Stomach smooth muscle (tissue), 2 donors: ENCODE measurements at regions not wholly inside any gene's neighbourhood (a gene's known extent, or its start where the extent isn't known, plus 50 kb on each side); places are given as distances from the start of the nearest gene placed in this dataset.

Source experiments
- H3K27ac ChIP-seq: one replicate; pipeline ENCODE4 v1.7.0; 2013; ENCODE audit warnings: mild to moderate bottlenecking, low read length, inconsistent platforms
- H3K27me3 ChIP-seq, 2 donors: one replicate each; pipeline ENCODE4 v1.7.0; 2013; ENCODE audit warnings: low read length in 2 of 2; ENCODE audit not compliant: insufficient read depth in 2 of 2, control insufficient read depth in 1 of 2
- H3K36me3 ChIP-seq, 2 donors: one replicate each; pipeline ENCODE4 v1.7.0; 2013; ENCODE audit warnings: low read length in 2 of 2; ENCODE audit not compliant: control insufficient read depth in 2 of 2, insufficient read depth in 2 of 2
- H3K4me1 ChIP-seq: one replicate; pipeline ENCODE4 v1.7.0; 2013; ENCODE audit warnings: low read length; ENCODE audit not compliant: control insufficient read depth, insufficient read depth
- H3K4me3 ChIP-seq, 2 donors: one replicate each; pipeline ENCODE4 v1.7.0; 2013; ENCODE audit warnings: low read length in 2 of 2
- H3K9ac ChIP-seq, 2 donors: one replicate each; pipeline ENCODE4 v1.7.0; 2013; ENCODE audit warnings: low read length in 2 of 2, mild to moderate bottlenecking in 1 of 2
- H3K9me3 ChIP-seq, 2 donors: one replicate each; pipeline ENCODE4 v1.7.0; 2013; ENCODE audit warnings: low read length in 2 of 2; ENCODE audit not compliant: control insufficient read depth in 2 of 2
- donor health status: healthy.
- donor health status: Pancreatic carcinoma.

DNA sequence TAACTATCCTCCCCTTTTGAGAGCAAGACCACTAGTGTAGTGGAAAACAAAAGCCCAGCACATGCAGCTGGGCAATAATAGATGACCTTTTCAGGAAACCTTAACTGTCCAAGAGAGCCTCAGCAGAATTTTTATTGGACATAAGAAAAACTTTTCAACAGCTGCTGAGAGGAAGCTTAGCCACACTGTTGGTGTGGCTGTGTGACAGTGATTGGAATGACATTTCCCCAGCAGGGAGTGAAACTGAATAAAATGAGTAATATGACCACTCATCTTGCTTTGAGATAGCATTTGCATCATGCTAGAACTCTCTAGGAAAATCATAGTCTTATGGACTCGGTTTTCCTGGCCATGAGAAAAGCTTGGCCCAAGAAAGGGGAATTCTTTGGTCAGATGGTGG lies 687.8 kb downstream of the SLCO4C1 start:
- no peak overlapping the region for H3K4me3 ChIP-seq
- no peaks in the 10 kb centered on the region for H3K27me3 ChIP-seq
- H3K9ac ChIP-seq = no peak overlapping the region
- no peak overlapping the region for H3K27ac ChIP-seq
- H3K9me3 ChIP-seq = peaks cover 0 to 3% of the 10 kb centered on the region in 2 donors
- H3K36me3 ChIP-seq = no peaks in the 10 kb centered on the region
- no peaks in the 10 kb centered on the region for H3K4me1 ChIP-seq

DNA sequence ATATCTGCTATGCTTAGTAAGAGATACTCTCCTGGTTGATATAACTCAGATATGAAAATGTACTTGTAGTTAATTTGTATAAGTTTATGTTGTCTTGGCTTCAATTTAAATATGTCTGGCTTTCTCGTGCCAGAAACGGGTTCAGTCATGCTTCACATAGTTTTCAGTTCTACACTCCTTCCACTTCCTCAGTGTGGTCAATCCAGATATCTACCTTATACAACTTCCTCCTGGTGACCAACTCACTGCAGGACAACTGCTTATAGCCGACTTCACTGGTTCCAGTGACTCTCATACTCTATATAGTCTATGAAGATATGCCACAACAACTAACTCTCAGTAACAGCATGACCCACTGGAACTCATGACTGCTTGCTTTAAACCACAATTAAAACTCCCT lies 690.4 kb downstream of the SLCO4C1 start:
- Histone ChIP-seq H3K9ac (no peak overlapping the region), H3K4me3 (no peak overlapping the region), H3K27me3 (no peaks in the 10 kb centered on the region), H3K27ac (no peak overlapping the region), H3K9me3 (no peaks in the 10 kb centered on the region), H3K36me3 (no peaks in the 10 kb centered on the region), H3K4me1 (no peaks in the 10 kb centered on the region)

DNA sequence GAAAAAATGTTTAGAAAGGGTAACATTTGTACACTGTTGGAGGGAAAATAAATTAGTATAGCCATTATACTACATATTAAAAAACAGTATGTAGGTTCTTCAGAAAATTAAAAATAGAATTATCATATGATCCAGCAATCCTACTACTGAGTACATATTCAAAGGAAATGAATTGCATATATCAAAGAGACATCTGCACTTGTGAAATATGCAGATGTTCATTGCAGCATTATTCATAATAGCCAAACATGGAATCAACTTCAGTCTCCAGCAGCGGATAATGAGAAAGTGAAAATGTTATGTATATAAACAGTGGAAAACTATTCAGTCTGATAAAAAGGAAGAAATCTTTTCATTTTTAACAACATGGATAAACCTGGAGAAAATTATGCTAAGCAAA lies 695.5 kb downstream of the SLCO4C1 start:
- Histone ChIP-seq H3K9me3 (no peaks in the 10 kb centered on the region), H3K9ac (no peak overlapping the region), H3K36me3 (no peaks in the 10 kb centered on the region), H3K4me1 (no peaks in the 10 kb centered on the region), H3K27ac (no peak overlapping the region), H3K27me3 (no peaks in the 10 kb centered on the region), H3K4me3 (no peak overlapping the region)

DNA sequence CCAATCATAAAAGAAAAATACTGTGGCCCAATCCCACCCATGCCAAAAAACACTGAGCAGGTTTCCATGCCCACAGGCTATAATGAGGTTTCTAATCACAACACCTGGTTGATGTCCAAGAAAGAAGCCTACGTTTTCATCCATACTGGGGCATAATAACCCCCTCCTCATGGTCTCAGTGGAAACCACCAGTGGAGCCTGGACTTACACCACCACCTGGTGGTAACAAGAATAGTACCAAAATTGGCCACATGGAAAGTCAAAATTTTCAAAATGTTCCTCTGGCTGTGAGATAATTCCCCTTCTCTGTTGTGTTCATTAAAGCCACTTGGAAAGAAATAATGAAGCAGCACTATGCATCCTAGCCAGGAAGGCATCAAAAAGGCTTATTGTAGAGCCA lies 687.3 kb upstream of the ST8SIA4 start:
- Histone ChIP-seq H3K9ac (no peak overlapping the region), H3K4me1 (no peaks in the 10 kb centered on the region), H3K36me3 (no peaks in the 10 kb centered on the region), H3K4me3 (no peak overlapping the region), H3K27ac (no peak overlapping the region), H3K27me3 (no peaks in the 10 kb centered on the region), H3K9me3 (peaks cover 0 to 8% of the 10 kb centered on the region in 2 donors)

DNA sequence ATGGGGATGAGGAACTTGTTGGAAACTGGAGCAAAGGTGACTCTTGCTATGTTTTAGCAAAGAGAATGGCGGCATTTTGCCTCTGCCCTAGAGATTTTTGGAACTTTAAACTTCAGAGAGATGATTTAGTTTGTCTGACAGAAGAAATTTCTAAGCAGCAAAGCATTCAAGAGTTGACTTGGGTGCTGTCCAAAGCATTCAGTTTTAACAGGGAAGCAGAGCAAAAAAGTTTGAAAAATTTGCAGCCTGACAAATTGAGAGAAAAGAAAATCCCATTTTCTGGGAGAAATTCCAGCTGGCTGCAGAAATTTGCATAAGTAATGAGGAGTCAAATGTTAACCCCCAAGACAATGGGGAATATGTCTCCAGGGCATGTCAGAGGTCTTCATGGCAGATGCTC lies 682.3 kb upstream of the ST8SIA4 start:
- H3K9ac ChIP-seq = no peak overlapping the region
- no peaks in the 10 kb centered on the region for H3K36me3 ChIP-seq
- no peak overlapping the region for H3K27ac ChIP-seq
- H3K27me3 ChIP-seq = no peaks in the 10 kb centered on the region
- no peaks in the 10 kb centered on the region for H3K9me3 ChIP-seq
- H3K4me1 ChIP-seq = no peaks in the 10 kb centered on the region
- no peak overlapping the region for H3K4me3 ChIP-seq

DNA sequence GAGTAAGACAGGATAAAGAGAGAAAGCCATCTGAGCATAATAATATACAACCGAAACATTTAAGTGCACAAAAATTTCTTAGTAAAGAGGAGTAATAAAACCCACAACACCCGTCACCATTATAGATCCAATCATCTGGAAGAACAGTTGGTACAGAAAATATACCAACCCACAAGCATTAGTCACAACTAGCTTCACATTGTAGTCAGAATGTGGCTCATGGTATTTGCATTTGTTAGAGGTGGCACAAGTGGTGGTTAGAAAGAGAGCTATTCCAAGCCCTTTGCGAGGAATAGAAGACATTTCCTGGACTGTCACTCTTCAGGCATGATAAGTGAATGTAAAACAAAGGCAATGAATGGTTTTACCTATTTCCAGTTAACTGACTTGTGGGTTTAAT lies 677.5 kb upstream of the ST8SIA4 start:
- H3K27me3 ChIP-seq = no peaks in the 10 kb centered on the region
- no peaks in the 10 kb centered on the region for H3K4me1 ChIP-seq
- no peak overlapping the region for H3K27ac ChIP-seq
- no peak overlapping the region for H3K9ac ChIP-seq
- H3K4me3 ChIP-seq = no peak overlapping the region
- no peaks in the 10 kb centered on the region for H3K9me3 ChIP-seq
- no peaks in the 10 kb centered on the region for H3K36me3 ChIP-seq

DNA sequence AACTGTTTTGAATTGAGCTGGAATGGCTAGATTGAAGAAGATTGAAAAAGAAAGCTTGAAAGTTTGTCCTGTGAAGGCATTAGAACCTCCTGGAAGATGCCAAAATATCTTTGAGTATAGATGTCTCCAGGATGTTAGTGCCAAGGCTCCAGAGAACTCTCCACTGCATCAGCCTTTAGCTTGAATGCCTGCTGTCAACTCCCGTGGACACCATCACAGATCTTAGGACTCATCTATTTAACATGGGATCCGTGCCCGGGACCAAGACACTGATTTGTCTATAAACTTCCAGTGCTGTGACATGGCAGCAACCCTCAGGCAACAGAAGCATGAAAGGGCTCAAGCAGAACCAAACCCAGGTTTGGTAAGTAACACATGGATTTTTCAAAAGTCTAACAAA lies 670.9 kb upstream of the ST8SIA4 start:
- no peak overlapping the region for H3K4me3 ChIP-seq
- no peak overlapping the region for H3K9ac ChIP-seq
- H3K27me3 ChIP-seq = no peaks in the 10 kb centered on the region
- no peak overlapping the region for H3K27ac ChIP-seq
- no peaks in the 10 kb centered on the region for H3K4me1 ChIP-seq
- no peaks in the 10 kb centered on the region for H3K36me3 ChIP-seq
- no peaks in the 10 kb centered on the region for H3K9me3 ChIP-seq

DNA sequence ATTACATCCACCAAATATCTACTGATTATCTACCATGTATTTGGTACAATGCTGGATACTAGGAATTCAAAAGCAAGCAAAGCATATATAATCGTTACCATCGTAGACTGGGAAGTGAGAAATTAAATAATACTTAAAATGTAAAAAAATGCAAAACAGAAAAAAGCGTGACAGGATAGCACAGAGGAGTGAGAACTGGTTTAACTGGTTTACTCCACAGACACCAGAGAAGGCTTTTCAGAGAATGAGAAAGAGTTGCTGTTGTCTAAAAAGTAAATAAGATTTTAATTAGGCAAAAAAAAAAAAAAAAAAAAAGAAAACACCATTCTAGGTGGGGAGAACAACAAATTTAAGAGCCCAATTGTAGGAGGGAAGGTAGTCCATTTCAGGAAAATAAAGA lies 657.9 kb upstream of the ST8SIA4 start:
- Histone ChIP-seq H3K9me3 (no peaks in the 10 kb centered on the region), H3K4me3 (no peak overlapping the region), H3K27ac (no peak overlapping the region), H3K9ac (no peak overlapping the region), H3K27me3 (no peaks in the 10 kb centered on the region), H3K36me3 (no peaks in the 10 kb centered on the region), H3K4me1 (no peaks in the 10 kb centered on the region)

DNA sequence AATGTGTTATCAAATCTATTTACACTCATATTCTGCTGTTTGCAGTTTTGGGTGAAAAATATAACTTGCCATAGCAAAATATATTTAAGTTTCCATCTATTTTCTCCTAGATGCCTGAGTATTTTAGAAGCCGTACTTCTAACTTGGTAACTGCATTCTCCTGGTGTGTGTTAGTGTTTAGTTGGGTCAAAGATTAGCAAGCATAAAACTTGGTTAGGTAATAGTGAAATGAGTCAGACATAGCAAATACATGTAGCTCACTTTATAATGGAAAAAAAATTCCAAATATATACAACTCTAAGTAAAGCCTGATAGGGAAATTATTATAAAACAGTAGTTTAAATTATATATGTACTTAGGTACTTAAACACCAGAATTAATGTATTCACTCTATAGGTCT lies 640.7 kb upstream of the ST8SIA4 start:
- no peaks in the 10 kb centered on the region for H3K9me3 ChIP-seq
- H3K9ac ChIP-seq = no peak overlapping the region
- H3K36me3 ChIP-seq = no peaks in the 10 kb centered on the region
- H3K4me1 ChIP-seq = no peaks in the 10 kb centered on the region
- no peak overlapping the region for H3K27ac ChIP-seq
- no peak overlapping the region for H3K4me3 ChIP-seq
- no peaks in the 10 kb centered on the region for H3K27me3 ChIP-seq

DNA sequence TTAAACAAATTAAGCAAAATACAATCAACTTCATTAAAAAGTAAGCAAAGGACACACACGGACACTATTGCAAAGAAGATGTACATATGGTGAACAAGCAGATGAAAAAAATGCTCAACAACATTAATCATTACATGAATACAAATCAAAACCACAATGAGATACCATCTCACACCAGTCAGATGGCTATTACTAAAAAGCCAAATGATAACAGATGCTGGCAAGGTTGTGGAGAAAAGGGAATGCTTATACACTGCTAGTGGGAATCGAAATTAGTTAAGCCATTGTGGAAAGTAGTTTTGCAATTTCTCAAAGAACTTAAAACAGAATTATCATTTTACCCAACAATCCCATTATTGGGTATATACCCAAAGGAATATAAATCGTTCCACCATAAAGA lies 636.2 kb upstream of the ST8SIA4 start:
- no peak overlapping the region for H3K27ac ChIP-seq

DNA sequence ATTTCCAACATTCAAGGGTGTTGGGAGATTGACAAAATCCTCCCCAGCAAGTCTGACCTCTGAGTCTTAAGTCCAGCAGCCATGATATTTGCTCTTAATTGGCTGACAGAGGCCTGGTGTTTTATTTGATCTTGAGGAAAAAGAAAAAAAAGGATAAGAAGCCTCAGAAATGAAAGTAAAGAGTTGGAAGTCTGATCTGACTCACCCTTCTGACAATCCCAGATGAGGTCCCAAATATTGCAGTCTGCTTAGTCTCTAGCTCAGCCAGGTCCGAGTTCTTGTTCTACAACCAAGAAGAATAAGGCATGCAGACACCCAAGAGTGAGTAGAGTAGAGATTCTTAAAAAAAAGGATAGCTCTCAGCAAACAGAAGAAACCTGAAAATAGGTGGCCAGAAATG lies 632.5 kb upstream of the ST8SIA4 start:
- Histone ChIP-seq H3K9ac (no peak overlapping the region), H3K4me1 (no peaks in the 10 kb centered on the region), H3K36me3 (no peaks in the 10 kb centered on the region), H3K9me3 (no peaks in the 10 kb centered on the region), H3K4me3 (no peak overlapping the region), H3K27ac (no peak overlapping the region), H3K27me3 (no peaks in the 10 kb centered on the region)

More for the DNA sequence above, 636.2 kb upstream of the ST8SIA4 start:
- H3K9ac ChIP-seq = no peak overlapping the region
- no peak overlapping the region for H3K4me3 ChIP-seq
- H3K9me3 ChIP-seq = no peaks in the 10 kb centered on the region
- H3K4me1 ChIP-seq = no peaks in the 10 kb centered on the region
- no peaks in the 10 kb centered on the region for H3K27me3 ChIP-seq
- H3K36me3 ChIP-seq = no peaks in the 10 kb centered on the region
